K562 (cell line): ENCODE measurements at regions not wholly inside any gene's neighbourhood (a gene's known extent, or its start where the extent isn't known, plus 50 kb on each side); places are given as distances from the start of the nearest gene placed in this dataset.

Experiments
- CBX2 ChIP-seq: fragments of 200-600 bp; sonication (generic); IDR thresholded peaks from one replicate; pipeline ENCODE4 v1.6.1; 2012; ENCODE audit warnings: mild to moderate bottlenecking, low read length, inconsistent platforms; ENCODE audit not compliant: insufficient read depth, poor library complexity, severe bottlenecking
- CTCF ChIP-seq, 3 experiments: IDR thresholded peaks in 2 of 3; conservative IDR thresholded peaks in 1 of 3; 2 replicates each; pipeline ENCODE4 v1.5.1; 2011 to 2012; ENCODE audit warnings: low read length in 3 of 3, mild to moderate bottlenecking in 3 of 3, control low read depth in 2 of 3, improper control_type of control experiment in 1 of 3, inconsistent platforms in 1 of 3, low read depth in 1 of 3, mixed read lengths in 1 of 3, moderate library complexity in 1 of 3; ENCODE audit not compliant: insufficient read depth in 2 of 3
- FOXO4 ChIP-seq: fragments of 450-650 bp; formaldehyde crosslinking; IDR thresholded peaks from 2 replicates; pipeline ENCODE4 v1.4.0; 2020; ENCODE audit warnings: mild to moderate bottlenecking, moderate library complexity
- HMGXB4 ChIP-seq: sonication (generic); formaldehyde crosslinking; IDR thresholded peaks from 2 replicates; pipeline ENCODE4 v1.8.1; 2023; ENCODE audit warnings: mild to moderate bottlenecking, missing genetic modification reagents
- ILK ChIP-seq: fragments of 450-650 bp; IDR thresholded peaks from 2 replicates; pipeline ENCODE4 v1.6.1; 2016; ENCODE audit warnings: missing genetic modification characterization, low read depth, mild to moderate bottlenecking, missing compliant biosample characterization, moderate library complexity, borderline replicate concordance
- LARP7 ChIP-seq: fragments of 450-650 bp; IDR thresholded peaks from 2 replicates; pipeline ENCODE4 v1.6.1; 2016
- PHF8 ChIP-seq: fragments of 200-600 bp; sonication (generic); IDR thresholded peaks from 2 replicates; pipeline ENCODE4 v1.6.1; 2012; ENCODE audit warnings: mixed run types, mild to moderate bottlenecking, inconsistent platforms, low read length, moderate library complexity, borderline replicate concordance
- POLR2AphosphoS5 ChIP-seq: IDR thresholded peaks from 2 replicates; pipeline ENCODE4 v1.6.1; 2011; ENCODE audit warnings: mild to moderate bottlenecking, low read depth, low read length, moderate library complexity; ENCODE audit not compliant: control insufficient read depth, insufficient read depth
- POLR3A ChIP-seq: IDR thresholded peaks from 2 replicates; pipeline ENCODE4 v1.6.1; 2011; ENCODE audit warnings: borderline replicate concordance, mild to moderate bottlenecking, moderate library complexity; ENCODE audit not compliant: insufficient read length, insufficient read depth; ENCODE audit errors: extremely low read depth
- TCF7L2 ChIP-seq: fragments of 150-350 bp; IDR thresholded peaks from 2 replicates; pipeline ENCODE4 v1.6.1; 2016; ENCODE audit warnings: low read depth, mild to moderate bottlenecking, low read length, moderate library complexity
- ZFPM2 ChIP-seq: fragments of 250-450 bp; sonication (Bioruptor Pico); IDR thresholded peaks from 2 replicates; pipeline ENCODE4 v1.5.1; 2022; ENCODE audit warnings: mild to moderate bottlenecking
- ZNF311 ChIP-seq: fragments of 250-450 bp; sonication (Bioruptor Pico); IDR thresholded peaks from 2 replicates; pipeline ENCODE4 v1.4.0; 2020; ENCODE audit warnings: mild to moderate bottlenecking, moderate library complexity
- TF ChIP-seq, protein P1 (sequence below): fragments of 450-650 bp; IDR thresholded peaks from 2 replicates; pipeline ENCODE4 v1.6.1; 2016; ENCODE audit warnings: low read depth
- TF ChIP-seq, protein P2 (sequence below): fragments of 150-350 bp; IDR thresholded peaks from 2 replicates; pipeline ENCODE4 v1.6.1; 2014; ENCODE audit warnings: low read depth, mild to moderate bottlenecking, low read length, borderline replicate concordance

DNA sequence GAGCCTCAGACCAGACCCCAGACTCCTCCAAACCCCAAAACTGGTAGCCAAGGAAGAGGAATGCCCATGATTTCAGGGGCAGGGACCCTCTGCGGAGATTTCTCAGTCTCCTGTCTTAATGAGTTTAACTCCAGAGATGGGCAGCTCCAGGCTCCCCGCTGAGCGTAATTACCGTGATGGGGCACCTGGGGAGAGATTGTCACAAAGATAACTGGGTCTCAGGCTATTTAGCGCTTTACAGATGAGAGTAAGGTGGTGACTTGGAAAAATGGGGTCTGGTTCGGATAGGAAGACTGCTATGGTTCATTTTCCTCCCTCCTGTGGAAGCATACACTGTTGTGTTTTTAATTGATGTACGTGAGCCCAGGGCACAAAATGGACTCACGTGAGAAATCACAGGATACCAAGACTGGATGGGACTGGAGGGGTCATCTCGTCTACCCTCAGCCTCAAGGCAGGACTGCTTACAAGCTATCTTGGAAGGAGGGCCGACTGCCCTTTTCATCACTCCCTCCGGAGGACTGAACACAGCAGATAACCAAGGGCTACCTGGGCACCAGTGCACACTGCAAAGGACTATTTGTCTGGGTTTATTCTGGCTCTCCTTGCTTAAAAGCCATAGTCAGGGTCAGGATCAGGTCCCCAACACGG is 427.8 kb downstream of the ZNF521 start:
- no peak for TF ChIP-seq POLR2AphosphoS5
- no peak for TF ChIP-seq HMGXB4 (CRISPR knock-in tag)
- TF ChIP-seq, protein P1, sequence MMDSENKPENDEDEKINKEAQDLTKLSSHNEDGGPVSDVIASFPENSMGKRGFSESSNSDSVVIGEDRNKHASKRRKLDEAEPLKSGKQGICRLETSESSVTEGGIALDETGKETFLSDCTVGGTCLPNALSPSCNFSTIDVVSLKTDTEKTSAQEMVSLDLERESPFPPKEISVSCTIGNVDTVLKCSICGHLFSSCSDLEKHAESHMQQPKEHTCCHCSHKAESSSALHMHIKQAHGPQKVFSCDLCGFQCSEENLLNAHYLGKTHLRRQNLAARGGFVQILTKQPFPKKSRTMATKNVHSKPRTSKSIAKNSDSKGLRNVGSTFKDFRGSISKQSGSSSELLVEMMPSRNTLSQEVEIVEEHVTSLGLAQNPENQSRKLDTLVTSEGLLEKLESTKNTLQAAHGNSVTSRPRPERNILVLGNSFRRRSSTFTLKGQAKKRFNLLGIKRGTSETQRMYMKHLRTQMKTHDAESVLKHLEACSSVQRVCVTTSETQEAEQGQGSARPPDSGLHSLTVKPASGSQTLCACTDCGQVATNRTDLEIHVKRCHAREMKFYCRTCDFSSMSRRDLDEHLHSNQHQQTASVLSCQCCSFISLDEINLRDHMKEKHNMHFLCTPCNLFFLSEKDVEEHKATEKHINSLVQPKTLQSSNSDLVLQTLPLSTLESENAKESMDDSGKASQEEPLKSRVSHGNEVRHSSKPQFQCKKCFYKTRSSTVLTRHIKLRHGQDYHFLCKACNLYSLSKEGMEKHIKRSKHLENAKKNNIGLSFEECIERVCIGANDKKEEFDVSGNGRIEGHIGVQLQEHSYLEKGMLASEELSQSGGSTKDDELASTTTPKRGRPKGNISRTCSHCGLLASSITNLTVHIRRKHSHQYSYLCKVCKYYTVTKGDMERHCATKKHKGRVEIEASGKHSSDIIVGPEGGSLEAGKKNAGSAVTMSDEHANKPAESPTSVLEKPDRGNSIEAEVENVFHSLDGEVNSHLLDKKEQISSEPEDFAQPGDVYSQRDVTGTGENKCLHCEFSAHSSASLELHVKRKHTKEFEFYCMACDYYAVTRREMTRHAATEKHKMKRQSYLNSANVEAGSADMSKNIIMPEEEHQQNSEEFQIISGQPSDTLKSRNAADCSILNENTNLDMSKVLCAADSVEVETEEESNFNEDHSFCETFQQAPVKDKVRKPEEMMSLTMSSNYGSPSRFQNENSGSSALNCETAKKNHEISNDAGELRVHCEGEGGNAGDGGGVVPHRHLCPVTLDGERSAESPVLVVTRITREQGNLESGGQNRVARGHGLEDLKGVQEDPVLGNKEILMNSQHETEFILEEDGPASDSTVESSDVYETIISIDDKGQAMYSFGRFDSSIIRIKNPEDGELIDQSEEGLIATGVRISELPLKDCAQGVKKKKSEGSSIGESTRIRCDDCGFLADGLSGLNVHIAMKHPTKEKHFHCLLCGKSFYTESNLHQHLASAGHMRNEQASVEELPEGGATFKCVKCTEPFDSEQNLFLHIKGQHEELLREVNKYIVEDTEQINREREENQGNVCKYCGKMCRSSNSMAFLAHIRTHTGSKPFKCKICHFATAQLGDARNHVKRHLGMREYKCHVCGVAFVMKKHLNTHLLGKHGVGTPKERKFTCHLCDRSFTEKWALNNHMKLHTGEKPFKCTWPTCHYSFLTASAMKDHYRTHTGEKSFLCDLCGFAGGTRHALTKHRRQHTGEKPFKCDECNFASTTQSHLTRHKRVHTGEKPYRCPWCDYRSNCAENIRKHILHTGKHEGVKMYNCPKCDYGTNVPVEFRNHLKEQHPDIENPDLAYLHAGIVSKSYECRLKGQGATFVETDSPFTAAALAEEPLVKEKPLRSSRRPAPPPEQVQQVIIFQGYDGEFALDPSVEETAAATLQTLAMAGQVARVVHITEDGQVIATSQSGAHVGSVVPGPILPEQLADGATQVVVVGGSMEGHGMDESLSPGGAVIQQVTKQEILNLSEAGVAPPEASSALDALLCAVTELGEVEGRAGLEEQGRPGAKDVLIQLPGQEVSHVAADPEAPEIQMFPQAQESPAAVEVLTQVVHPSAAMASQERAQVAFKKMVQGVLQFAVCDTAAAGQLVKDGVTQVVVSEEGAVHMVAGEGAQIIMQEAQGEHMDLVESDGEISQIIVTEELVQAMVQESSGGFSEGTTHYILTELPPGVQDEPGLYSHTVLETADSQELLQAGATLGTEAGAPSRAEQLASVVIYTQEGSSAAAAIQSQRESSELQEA = no peak
- TF ChIP-seq PHF8 = no peak
- no peak for TF ChIP-seq ILK
- no peak for TF ChIP-seq LARP7
- no peak for TF ChIP-seq CTCF (IDR thresholded peaks at IDR 0.05 in 2 of 3, conservative IDR thresholded peaks at IDR 0.05 in 1 of 3; ENCODE audit: insufficient read depth in 2 of 3, low read depth in 1 of 3, low read length in 3 of 3)
- no peak for TF ChIP-seq CBX2
- TF ChIP-seq FOXO4 (CRISPR knock-in tag) = no peak
- TF ChIP-seq, protein P2, sequence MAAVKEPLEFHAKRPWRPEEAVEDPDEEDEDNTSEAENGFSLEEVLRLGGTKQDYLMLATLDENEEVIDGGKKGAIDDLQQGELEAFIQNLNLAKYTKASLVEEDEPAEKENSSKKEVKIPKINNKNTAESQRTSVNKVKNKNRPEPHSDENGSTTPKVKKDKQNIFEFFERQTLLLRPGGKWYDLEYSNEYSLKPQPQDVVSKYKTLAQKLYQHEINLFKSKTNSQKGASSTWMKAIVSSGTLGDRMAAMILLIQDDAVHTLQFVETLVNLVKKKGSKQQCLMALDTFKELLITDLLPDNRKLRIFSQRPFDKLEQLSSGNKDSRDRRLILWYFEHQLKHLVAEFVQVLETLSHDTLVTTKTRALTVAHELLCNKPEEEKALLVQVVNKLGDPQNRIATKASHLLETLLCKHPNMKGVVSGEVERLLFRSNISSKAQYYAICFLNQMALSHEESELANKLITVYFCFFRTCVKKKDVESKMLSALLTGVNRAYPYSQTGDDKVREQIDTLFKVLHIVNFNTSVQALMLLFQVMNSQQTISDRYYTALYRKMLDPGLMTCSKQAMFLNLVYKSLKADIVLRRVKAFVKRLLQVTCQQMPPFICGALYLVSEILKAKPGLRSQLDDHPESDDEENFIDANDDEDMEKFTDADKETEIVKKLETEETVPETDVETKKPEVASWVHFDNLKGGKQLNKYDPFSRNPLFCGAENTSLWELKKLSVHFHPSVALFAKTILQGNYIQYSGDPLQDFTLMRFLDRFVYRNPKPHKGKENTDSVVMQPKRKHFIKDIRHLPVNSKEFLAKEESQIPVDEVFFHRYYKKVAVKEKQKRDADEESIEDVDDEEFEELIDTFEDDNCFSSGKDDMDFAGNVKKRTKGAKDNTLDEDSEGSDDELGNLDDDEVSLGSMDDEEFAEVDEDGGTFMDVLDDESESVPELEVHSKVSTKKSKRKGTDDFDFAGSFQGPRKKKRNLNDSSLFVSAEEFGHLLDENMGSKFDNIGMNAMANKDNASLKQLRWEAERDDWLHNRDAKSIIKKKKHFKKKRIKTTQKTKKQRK = no peak
- TF ChIP-seq TCF7L2 = no peak
- no peak for TF ChIP-seq ZFPM2 (CRISPR knock-in tag)
- TF ChIP-seq ZNF311 (CRISPR knock-in tag) = no peak
- TF ChIP-seq POLR3A = no peak
